ENCODE measurements at regions not wholly inside any gene's neighbourhood (a gene's known extent, or its start where the extent isn't known, plus 50 kb on each side); places are given as distances from the start of the nearest gene placed in this dataset.
A peak's percentile ranks its signal among the peaks of the same experiment; 100 is the strongest.

DNA sequence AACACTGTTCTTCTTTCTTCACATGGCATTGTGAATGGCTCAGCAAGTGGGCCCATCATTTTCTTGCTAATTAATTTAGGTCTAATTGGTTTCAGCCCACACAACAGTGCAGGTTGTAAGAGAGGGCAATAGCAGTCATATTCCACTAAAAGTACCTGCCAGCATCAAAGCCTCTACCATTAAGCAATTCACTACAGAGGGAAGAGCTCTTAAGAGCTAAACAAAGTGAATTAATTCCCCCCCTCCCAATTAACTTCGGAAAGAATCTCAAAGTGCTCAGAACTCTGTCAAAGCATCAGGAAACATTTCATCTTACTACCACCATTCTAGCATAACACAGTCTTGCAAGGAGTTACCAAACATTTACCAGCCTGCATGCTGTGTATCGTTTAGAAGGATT is 133.9 kb upstream of the UBASH3B start:
- DNase-seq: no peak

- DNase-seq: no peak
Observed at GRCh38 chr11:122517403-122518379, 137.8 kb upstream of the UBASH3B start.

DNA sequence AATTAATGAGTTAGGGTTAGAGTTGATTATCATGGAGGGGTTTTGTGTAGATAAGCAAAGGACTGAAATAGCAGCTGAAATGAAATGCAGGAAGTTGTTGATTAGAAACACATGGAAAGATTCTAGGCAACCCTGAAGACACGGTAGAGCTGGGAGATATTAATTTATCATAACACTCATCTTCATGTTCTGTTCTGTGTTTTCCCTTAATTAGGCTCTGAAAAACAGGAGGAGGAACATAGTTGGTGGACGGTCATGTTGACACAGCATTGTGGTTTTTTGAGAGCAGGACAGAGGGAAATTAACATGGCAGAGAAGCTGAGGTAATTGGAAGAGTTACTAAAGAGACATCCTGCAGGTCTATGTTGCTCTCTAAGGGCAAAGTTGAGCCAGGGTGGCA is 138.8 kb upstream of the UBASH3B start:
- no peak for DNase-seq

DNA sequence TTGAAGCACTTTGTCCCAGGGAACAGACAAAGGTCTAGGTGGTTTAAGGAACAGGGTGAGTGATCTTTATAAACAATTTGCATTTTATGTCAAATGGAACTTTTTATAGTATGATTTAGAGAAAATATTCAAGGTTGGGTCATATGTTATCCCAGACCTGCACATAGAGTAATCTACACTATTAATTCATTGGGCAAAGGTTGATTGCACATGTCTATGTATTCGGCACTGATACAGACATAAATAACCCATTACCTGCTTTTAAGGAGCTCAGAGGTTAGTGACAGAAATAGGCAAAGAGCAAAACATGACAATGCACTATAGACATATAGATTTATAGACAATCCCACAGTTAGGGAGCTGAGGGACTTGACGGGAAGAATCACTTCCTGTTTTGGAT is 141.5 kb upstream of the UBASH3B start:
- DNase-seq: no peak

GRCh38 chr11:122513328-122513727 is 142.2 kb upstream of the UBASH3B start:
- no peak for DNase-seq

GRCh38 chr11:122512688-122513087 is 142.8 kb upstream of the UBASH3B start:
- DNase-seq: no peak

GRCh38 chr11:122509899-122510298 is 145.6 kb upstream of the UBASH3B start:
- no peak for DNase-seq

GRCh38 chr11:122509091-122509490 is 146.4 kb upstream of the UBASH3B start:
- no peak for DNase-seq

DNA sequence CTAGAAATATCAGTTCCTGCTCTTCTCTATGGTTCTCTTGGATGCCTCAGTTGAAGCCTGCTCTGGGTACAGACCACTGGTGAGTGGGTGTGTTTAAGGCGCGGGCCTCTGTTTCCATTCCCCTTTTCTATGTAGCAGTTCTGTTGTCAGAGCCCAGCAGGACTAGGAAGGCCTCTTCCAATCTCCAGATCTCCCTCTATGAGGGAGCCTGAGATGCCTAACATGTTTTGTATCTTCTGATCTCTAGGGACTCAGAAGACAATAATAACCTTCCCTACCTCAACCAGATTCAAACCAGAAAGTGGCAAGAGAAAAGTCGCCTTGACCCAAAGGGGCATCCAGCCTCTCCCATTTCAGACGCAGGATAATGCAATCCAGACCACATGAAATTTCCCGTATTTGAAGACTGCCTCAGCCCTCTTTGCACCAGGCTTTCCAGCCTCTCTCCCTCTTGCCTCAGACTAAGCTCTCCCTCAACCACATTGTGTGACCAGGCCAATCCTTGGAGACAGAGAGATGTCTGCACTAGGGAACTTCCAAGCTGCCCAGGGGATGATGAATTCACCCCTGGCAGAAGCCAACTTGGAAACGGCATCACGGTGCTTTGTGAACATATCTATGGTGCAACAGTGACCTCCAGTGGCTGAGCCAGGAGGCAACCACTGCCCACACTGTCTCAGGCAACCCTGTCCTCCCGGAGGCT is 150.1 kb upstream of the UBASH3B start:
- DNase-seq: peak; percentile 66

DNA sequence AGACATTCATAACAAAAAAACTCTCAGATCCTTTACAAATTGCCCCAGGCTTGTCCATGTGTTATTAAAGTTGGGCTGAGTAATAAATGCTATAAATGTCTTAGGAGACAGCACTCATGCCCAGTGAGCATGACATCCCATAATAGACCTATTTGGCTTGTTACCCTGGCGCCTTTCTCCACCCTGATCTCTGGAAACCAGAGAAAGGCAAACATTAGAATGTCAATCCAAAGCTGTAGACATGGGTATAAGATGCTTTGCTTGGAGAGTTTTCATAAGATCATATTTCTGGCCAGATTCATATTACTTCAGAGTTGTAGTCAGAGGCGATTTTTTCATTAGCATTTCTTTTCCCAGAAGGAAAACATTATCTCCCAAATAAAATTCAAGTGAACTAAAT is 161.3 kb upstream of the UBASH3B start:
- no peak for DNase-seq

GRCh38 chr11:122491509-122491908 is 164.0 kb upstream of the UBASH3B start:
- no peak for DNase-seq

- DNase-seq: no peak
Observed at GRCh38 chr11:122488892-122489706, 166.4 kb upstream of the UBASH3B start.

GRCh38 chr11:122487669-122488068 is 167.9 kb upstream of the UBASH3B start:
- no peak for DNase-seq

DNA sequence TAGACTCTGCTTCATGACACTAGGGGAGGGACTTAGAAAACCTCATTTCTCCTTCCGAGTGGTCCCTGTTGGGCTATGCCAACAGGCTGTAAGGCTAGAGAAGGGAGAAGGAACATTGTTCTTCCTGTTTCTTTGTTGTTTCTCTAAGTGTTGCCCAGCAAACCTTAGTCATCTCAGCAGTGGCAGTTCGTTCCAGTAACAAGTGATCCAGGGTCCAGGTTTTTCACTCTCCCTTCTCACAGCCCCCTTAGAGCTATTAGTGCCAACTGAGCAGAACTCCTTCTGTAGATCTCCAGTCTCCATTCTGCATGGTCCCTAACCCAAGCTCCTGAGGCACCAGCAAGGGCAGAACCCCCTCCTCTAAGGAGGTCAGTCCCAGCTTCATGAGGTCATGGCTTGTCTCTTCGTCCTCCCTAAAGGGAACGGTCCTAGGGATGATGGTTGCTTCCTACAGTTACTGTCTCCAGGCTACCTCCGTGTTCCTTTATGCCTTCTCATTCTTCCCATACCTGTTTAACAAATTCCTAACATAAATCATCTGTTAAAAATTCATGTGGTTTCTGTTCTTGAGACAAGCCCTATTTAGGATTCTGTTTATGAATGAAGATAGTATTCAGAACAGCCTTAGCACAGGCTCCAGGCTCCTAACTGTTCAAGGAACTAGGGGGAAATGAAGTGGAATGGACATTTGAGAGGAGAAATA is 168.6 kb upstream of the UBASH3B start:
- no peak for DNase-seq

- DNase-seq: no peak
Observed at GRCh38 chr11:122478986-122479385, 176.5 kb upstream of the UBASH3B start.

- no peak for DNase-seq
Observed at GRCh38 chr11:122468965-122469364, 186.6 kb upstream of the UBASH3B start.

GRCh38 chr11:122463530-122463929 is 192.0 kb upstream of the UBASH3B start:
- no peak for DNase-seq

GRCh38 chr11:122459064-122459463 is 196.5 kb upstream of the UBASH3B start:
- no peak for DNase-seq

GRCh38 chr11:122453586-122453985 is 201.9 kb upstream of the UBASH3B start:
- DNase-seq: no peak

GRCh38 chr11:122451911-122452310 is 203.6 kb upstream of the UBASH3B start:
- no peak for DNase-seq

- DNase-seq: no peak
Observed at GRCh38 chr11:122441666-122442035, 213.9 kb upstream of the UBASH3B start.

- no peak for DNase-seq
Observed at GRCh38 chr11:122440811-122441665, 214.5 kb upstream of the UBASH3B start.
